H1 (cell line): ENCODE measurements at regions not wholly inside any gene's neighbourhood (a gene's known extent, or its start where the extent isn't known, plus 50 kb on each side); places are given as distances from the start of the nearest gene placed in this dataset.

ENCODE experiments used
- CTCF ChIA-PET: fragments of 300-600 bp; sonication (Branson Sonifier 250); formaldehyde crosslinking; loops from one replicate; lab custom pipeline; 2021; ENCODE audit not compliant: partially characterized antibody; lab: Charles Lee
- POLR2A ChIA-PET: fragments of 300-600 bp; sonication (Branson Sonifier 250); formaldehyde crosslinking; loops from one replicate; lab custom pipeline; 2021; ENCODE audit warnings: inconsistent platforms; ENCODE audit not compliant: partially characterized antibody; lab: Charles Lee
- DNase-seq, 2 experiments: peaks; one replicate each; pipeline versions ENCODE4 v3.0.0 to v3.0.0-alpha.2; 2010 to 2022; ENCODE audit warnings: low spot score in 2 of 2, low read depth in 1 of 2, mixed read lengths in 1 of 2
- FAIRE-seq: peaks from 2 replicates; lab custom pipeline; 2011; peaks lifted over from hg19 to GRCh38; lab: Jason Lieb, UNC
- H2AFZ ChIP-seq: 2 replicates; pipeline ENCODE4 v1.8.1; 2012; ENCODE audit warnings: low read length, inconsistent platforms
- H2AK5ac ChIP-seq: 2 replicates; pipeline ENCODE4 v1.6.1; 2013; ENCODE audit warnings: low read depth, low read length
- H2BK120ac ChIP-seq: replicated peaks from 2 replicates; pipeline ENCODE3; 2013; ENCODE audit warnings: low read depth, low read length, inconsistent platforms
- H2BK12ac ChIP-seq: 2 replicates; pipeline ENCODE4 v1.6.1; 2013; ENCODE audit warnings: low read depth, low read length
- H2BK15ac ChIP-seq: 2 replicates; pipeline ENCODE4 v1.6.1; 2013; ENCODE audit warnings: low read length
- H2BK20ac ChIP-seq: 2 replicates; pipeline ENCODE4 v1.6.1; 2013; ENCODE audit warnings: low read length
- H2BK5ac ChIP-seq: 2 replicates; pipeline ENCODE4 v1.6.1; 2013; ENCODE audit warnings: low read depth, low read length
- H3K14ac ChIP-seq: 2 replicates; pipeline ENCODE4 v1.6.1; 2013; ENCODE audit warnings: inconsistent platforms; ENCODE audit not compliant: insufficient read length
- H3K18ac ChIP-seq: 2 replicates; pipeline ENCODE4 v1.6.1; 2013; ENCODE audit warnings: low read length; ENCODE audit errors: extremely low read depth
- H3K23ac ChIP-seq: 2 replicates; pipeline ENCODE4 v1.6.1; 2013; ENCODE audit warnings: inconsistent platforms; ENCODE audit not compliant: insufficient read length
- H3K23me2 ChIP-seq: 2 replicates; pipeline ENCODE4 v1.6.1; 2013; ENCODE audit warnings: low read depth, low read length
- H3K27ac ChIP-seq: 2 replicates; pipeline ENCODE4 v1.6.1; 2011; ENCODE audit warnings: low read depth, low read length, inconsistent platforms
- H3K27me3 ChIP-seq, 4 experiments: replicated peaks in 1 of 4; 1 replicate in 1 of 4; 2 replicates in 3 of 4; pipeline versions ENCODE4 v1.6.1 to v1.8.1; 2011 to 2013; ENCODE audit warnings: low read length in 3 of 4, mild to moderate bottlenecking in 3 of 4, inconsistent platforms in 2 of 4, mixed read lengths in 2 of 4, moderate library complexity in 1 of 4; ENCODE audit not compliant: control insufficient read depth in 3 of 4, insufficient read depth in 3 of 4; ENCODE audit errors: extremely low read depth in 1 of 4
- H3K36me3 ChIP-seq, 4 experiments: 2 replicates each; pipeline versions ENCODE4 v1.6.1 to v1.8.1; 2011 to 2013; ENCODE audit warnings: mild to moderate bottlenecking in 4 of 4, low read length in 3 of 4, moderate library complexity in 2 of 4, control low read depth in 1 of 4, inconsistent platforms in 1 of 4; ENCODE audit not compliant: insufficient read depth in 4 of 4, control insufficient read depth in 2 of 4
- H3K4ac ChIP-seq: replicated peaks from 2 replicates; pipeline ENCODE3; 2013; ENCODE audit warnings: low read length, low read depth, mixed read lengths, inconsistent platforms; ENCODE audit not compliant: insufficient read length
- H3K4me1 ChIP-seq, 4 experiments: replicated peaks in 1 of 4; 1 replicate in 1 of 4; 2 replicates in 3 of 4; pipeline versions ENCODE4 v1.6.1 to v1.8.1; 2011 to 2013; ENCODE audit warnings: low read length in 3 of 4, inconsistent platforms in 2 of 4, mixed read lengths in 1 of 4; ENCODE audit not compliant: insufficient read depth in 4 of 4, control insufficient read depth in 3 of 4
- H3K4me2 ChIP-seq, 2 experiments: 2 replicates each; pipeline versions ENCODE4 v1.6.1 to v1.8.1; 2011 to 2013; ENCODE audit warnings: low read depth in 2 of 2, low read length in 2 of 2, control low read depth in 1 of 2, inconsistent platforms in 1 of 2, mild to moderate bottlenecking in 1 of 2; ENCODE audit not compliant: insufficient read depth in 1 of 2
- H3K4me3 ChIP-seq, 4 experiments: fragments of 200-600, 300-600 bp in 1 of 4; sonication (generic), shearing (Covaris generic), sonication (Bioruptor Twin) in 1 of 4; 2 replicates each; pipeline versions ENCODE4 v1.5.1 to v1.8.1; 2011 to 2016; ENCODE audit warnings: low read length in 4 of 4, low read depth in 3 of 4, control low read depth in 2 of 4, inconsistent platforms in 2 of 4, mild to moderate bottlenecking in 2 of 4, mixed read lengths in 1 of 4, moderate library complexity in 1 of 4; ENCODE audit not compliant: insufficient read depth in 2 of 4; ENCODE audit errors: extremely low read depth in 1 of 4
- H3K56ac ChIP-seq: replicated peaks from 2 replicates; pipeline ENCODE3; 2013; ENCODE audit warnings: low read depth, mild to moderate bottlenecking, mixed read lengths, low read length, inconsistent platforms; ENCODE audit not compliant: insufficient read length
- H3K79me1 ChIP-seq: 2 replicates; pipeline ENCODE4 v1.6.1; 2013; ENCODE audit warnings: low read depth, low read length, control low read depth
- H3K79me2 ChIP-seq, 2 experiments: 2 replicates each; pipeline versions ENCODE4 v1.6.1 to v1.8.1; 2012 to 2013; ENCODE audit warnings: low read length in 2 of 2, mild to moderate bottlenecking in 2 of 2, inconsistent platforms in 1 of 2; ENCODE audit not compliant: insufficient read depth in 2 of 2, control insufficient read depth in 1 of 2
- H3K9ac ChIP-seq, 4 experiments: replicated peaks in 1 of 4; 1 replicate in 1 of 4; 2 replicates in 3 of 4; pipeline versions ENCODE4 v1.6.1 to v1.8.1; 2011 to 2013; ENCODE audit warnings: low read depth in 3 of 4, low read length in 3 of 4, control low read depth in 2 of 4, mild to moderate bottlenecking in 2 of 4, moderate library complexity in 2 of 4, inconsistent platforms in 1 of 4; ENCODE audit errors: extremely low read depth in 1 of 4
- H3K9me3 ChIP-seq, 2 experiments: 2 replicates each; pipeline versions ENCODE4 v1.6.1 to v1.8.1; 2012 to 2013; ENCODE audit warnings: mild to moderate bottlenecking in 2 of 2, moderate library complexity in 2 of 2, control low read depth in 1 of 2, inconsistent platforms in 1 of 2, low read depth in 1 of 2, low read length in 1 of 2, mixed read lengths in 1 of 2; ENCODE audit not compliant: insufficient read depth in 2 of 2
- H4K20me1 ChIP-seq, 2 experiments: replicated peaks in 1 of 2; 2 replicates each; pipeline versions ENCODE3 to v1.8.1; 2011 to 2013; ENCODE audit warnings: inconsistent platforms in 2 of 2, low read length in 2 of 2, mild to moderate bottlenecking in 1 of 2; ENCODE audit not compliant: insufficient read depth in 2 of 2, control insufficient read depth in 1 of 2
- H4K5ac ChIP-seq: 2 replicates; pipeline ENCODE4 v1.6.1; 2013; ENCODE audit warnings: low read length, low read depth, mixed read lengths, inconsistent platforms; ENCODE audit not compliant: insufficient read length
- H4K8ac ChIP-seq: 2 replicates; pipeline ENCODE4 v1.8.0; 2013; ENCODE audit warnings: mild to moderate bottlenecking, moderate library complexity, low read length, inconsistent platforms; ENCODE audit not compliant: insufficient read depth; ENCODE audit errors: extremely low read depth
- H4K91ac ChIP-seq: replicated peaks from 2 replicates; pipeline ENCODE3; 2013; ENCODE audit warnings: low read length, mixed read lengths, inconsistent platforms; ENCODE audit not compliant: insufficient read length
- BCL11A ChIP-seq, 2 experiments: IDR thresholded peaks; one replicate each; pipeline ENCODE4 v1.6.1; 2011; ENCODE audit warnings: low read depth in 2 of 2, low read length in 2 of 2, mild to moderate bottlenecking in 2 of 2
- BRCA1 ChIP-seq: IDR thresholded peaks from 2 replicates; pipeline ENCODE4 v1.6.1; 2012; ENCODE audit warnings: low read depth, low read length, improper control_type of control experiment
- CHD1 ChIP-seq: IDR thresholded peaks from 2 replicates; pipeline ENCODE4 v1.6.1; 2012; ENCODE audit warnings: low read depth, low read length, improper control_type of control experiment
- EZH2 ChIP-seq: fragments of 200-600 bp; sonication (generic); IDR thresholded peaks from 2 replicates; pipeline ENCODE4 v1.7.1; 2012; ENCODE audit warnings: low read depth, mild to moderate bottlenecking, moderate library complexity, low read length, inconsistent platforms; ENCODE audit not compliant: severe bottlenecking
- GABPA ChIP-seq: IDR thresholded peaks from 2 replicates; pipeline ENCODE4 v1.6.1; 2011; ENCODE audit warnings: mild to moderate bottlenecking, low read length, moderate library complexity, borderline replicate concordance; ENCODE audit not compliant: insufficient read depth
- JUN ChIP-seq: IDR thresholded peaks from 2 replicates; pipeline ENCODE4 v1.6.1; 2011; ENCODE audit warnings: low read depth, mild to moderate bottlenecking, improper control_type of control experiment, low read length
- MAFK ChIP-seq: IDR thresholded peaks from 2 replicates; pipeline ENCODE4 v1.6.1; 2012; ENCODE audit warnings: low read depth, mild to moderate bottlenecking, improper control_type of control experiment, low read length
- POLR2A ChIP-seq, 2 experiments: IDR thresholded peaks; 1 replicate in 1 of 2; 2 replicates in 1 of 2; pipeline ENCODE4 v1.6.1; 2011; ENCODE audit warnings: low read depth in 2 of 2, low read length in 2 of 2, mild to moderate bottlenecking in 2 of 2; ENCODE audit errors: control extremely low read depth in 1 of 2
- RAD21 ChIP-seq, 2 experiments: IDR thresholded peaks in 1 of 2; conservative IDR thresholded peaks in 1 of 2; 2 replicates each; pipeline ENCODE4 v1.6.1; 2011; ENCODE audit warnings: low read depth in 2 of 2, low read length in 2 of 2, improper control_type of control experiment in 1 of 2, inconsistent platforms in 1 of 2, mild to moderate bottlenecking in 1 of 2, moderate library complexity in 1 of 2
- SIRT6 ChIP-seq: IDR thresholded peaks from one replicate; pipeline ENCODE4 v1.7.1; 2012; ENCODE audit warnings: low read length, inconsistent platforms
- TAF1 ChIP-seq: IDR thresholded peaks from 2 replicates; pipeline ENCODE4 v1.6.1; 2011; ENCODE audit warnings: mild to moderate bottlenecking, low read depth, low read length
- WGBS, 2 experiments: shearing (Covaris generic) in 1 of 2; methylation state at CpG; one replicate each; pipeline versions ENCODE4 v1.1.6 to v1.1.7; 2013 to 2015; ENCODE audit warnings: low lambda C conversion rate in 2 of 2, mixed read lengths in 2 of 2, inconsistent platforms in 1 of 2, low coverage in 1 of 2, missing lambda C conversion rate in 1 of 2; ENCODE audit not compliant: insufficient replicate concordance in 2 of 2, insufficient coverage in 1 of 2, insufficient read length in 1 of 2; ENCODE audit errors: extremely low coverage in 1 of 2, missing lambda C conversion rate in 1 of 2; 5-methylcytosine and 5-hydroxymethylcytosine counted together
- TF ChIP-seq, protein P1 (sequence below): IDR thresholded peaks from 2 replicates; pipeline ENCODE4 v1.6.1; 2011; ENCODE audit warnings: low read depth, mild to moderate bottlenecking, low read length; ENCODE audit not compliant: insufficient read depth
- TF ChIP-seq, protein P2 (sequence below): IDR thresholded peaks from 2 replicates; pipeline ENCODE4 v1.6.1; 2012; ENCODE audit warnings: low read length, inconsistent platforms

DNA sequence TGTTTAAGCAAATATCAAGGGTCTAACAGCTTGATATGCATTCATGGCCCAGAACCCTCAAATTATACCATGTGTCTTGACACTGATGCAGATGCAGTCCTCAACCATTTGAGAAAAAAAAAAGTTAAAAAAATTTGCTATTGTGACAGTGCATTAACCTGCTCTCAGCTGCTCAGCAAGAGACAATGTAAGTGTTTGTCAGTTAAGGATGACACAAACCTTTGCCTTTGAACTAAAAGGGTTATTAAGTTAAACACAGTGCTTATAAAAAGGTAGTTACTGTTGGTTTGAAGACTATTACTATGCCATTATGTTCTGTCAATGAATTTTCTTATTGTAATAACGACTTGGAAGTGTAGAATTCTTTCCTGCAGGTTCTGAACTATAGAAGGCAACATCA lies 655.6 kb upstream of the NEGR1 start:
- no peak overlapping the region for H3K4me2 ChIP-seq
- H4K20me1 ChIP-seq: no peaks in the 10 kb centered on the region
- no peaks in the 10 kb centered on the region for H3K79me1 ChIP-seq
- no peak for FAIRE-seq
- H3K27me3 ChIP-seq: no peaks in the 10 kb centered on the region
- no peak overlapping the region for H4K8ac ChIP-seq
- no peak overlapping the region for H4K91ac ChIP-seq
- H3K23ac ChIP-seq: no peak overlapping the region
- H3K18ac ChIP-seq: no peak overlapping the region
- H2BK20ac ChIP-seq: no peak overlapping the region
- H2AK5ac ChIP-seq: no peak overlapping the region
- no peak overlapping the region for H2BK12ac ChIP-seq
- no peak overlapping the region for H2BK15ac ChIP-seq
- H3K23me2 ChIP-seq: no peaks in the 10 kb centered on the region
- POLR2A ChIA-PET: no interaction called here
- no peak overlapping the region for H3K27ac ChIP-seq
- no peak overlapping the region for H2AFZ ChIP-seq
- no peaks in the 10 kb centered on the region for H3K9me3 ChIP-seq
- H3K56ac ChIP-seq: no peak overlapping the region
- H3K4me3 ChIP-seq: no peak overlapping the region
- no peaks in the 10 kb centered on the region; a peak in 1 of 7 replicates for H3K4me1 ChIP-seq
- H3K9ac ChIP-seq: no peak overlapping the region; a peak in 1 of 7 replicates
- H3K4ac ChIP-seq: no peak overlapping the region
- no peak for DNase-seq
- H2BK120ac ChIP-seq: no peak overlapping the region
- 79% methylated on average over 1 of the region's 1 CpG; no CpG with 5 or more reads in 1 of the 2 experiments for WGBS, 2 experiments
- CTCF ChIA-PET: interaction anchor here (0.8 to 1.0 kb wide), 2 partner anchors 20 to 1146 kb away, joined by 3 read pairs; no protein-coding TSS in a partner anchor
- H2BK5ac ChIP-seq: no peak overlapping the region
- no peaks in the 10 kb centered on the region for H3K36me3 ChIP-seq
- no peak overlapping the region for H4K5ac ChIP-seq
- H3K79me2 ChIP-seq: no peaks in the 10 kb centered on the region
- no peak overlapping the region for H3K14ac ChIP-seq
- TF ChIP-seq RAD21 (IDR thresholded peaks at IDR 0.05 in 1 of 2, conservative IDR thresholded peaks at IDR 0.05 in 1 of 2; ENCODE audit: low read depth in 2 of 2, low read length in 2 of 2) (no peak), BRCA1 (no peak), SIRT6 (no peak), CHD1 (no peak), JUN (no peak), BCL11A (IDR thresholded peaks at IDR 0.05; ENCODE audit: low read depth in 2 of 2, low read length in 2 of 2) (no peak), TAF1 (no peak), GABPA (no peak), POLR2A (IDR thresholded peaks at IDR 0.05; ENCODE audit: control extremely low read depth in 1 of 2, low read depth in 2 of 2, low read length in 2 of 2) (no peak), MAFK (no peak), EZH2 (no peak)
- TF ChIP-seq, protein P1, sequence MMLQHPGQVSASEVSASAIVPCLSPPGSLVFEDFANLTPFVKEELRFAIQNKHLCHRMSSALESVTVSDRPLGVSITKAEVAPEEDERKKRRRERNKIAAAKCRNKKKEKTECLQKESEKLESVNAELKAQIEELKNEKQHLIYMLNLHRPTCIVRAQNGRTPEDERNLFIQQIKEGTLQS: no peak
- TF ChIP-seq, protein P2, sequence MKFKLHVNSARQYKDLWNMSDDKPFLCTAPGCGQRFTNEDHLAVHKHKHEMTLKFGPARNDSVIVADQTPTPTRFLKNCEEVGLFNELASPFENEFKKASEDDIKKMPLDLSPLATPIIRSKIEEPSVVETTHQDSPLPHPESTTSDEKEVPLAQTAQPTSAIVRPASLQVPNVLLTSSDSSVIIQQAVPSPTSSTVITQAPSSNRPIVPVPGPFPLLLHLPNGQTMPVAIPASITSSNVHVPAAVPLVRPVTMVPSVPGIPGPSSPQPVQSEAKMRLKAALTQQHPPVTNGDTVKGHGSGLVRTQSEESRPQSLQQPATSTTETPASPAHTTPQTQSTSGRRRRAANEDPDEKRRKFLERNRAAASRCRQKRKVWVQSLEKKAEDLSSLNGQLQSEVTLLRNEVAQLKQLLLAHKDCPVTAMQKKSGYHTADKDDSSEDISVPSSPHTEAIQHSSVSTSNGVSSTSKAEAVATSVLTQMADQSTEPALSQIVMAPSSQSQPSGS: no peak
